Heart left ventricle (tissue), 16 donors: ENCODE measurements at regions not wholly inside any gene's neighbourhood (a gene's known extent, or its start where the extent isn't known, plus 50 kb on each side); places are given as distances from the start of the nearest gene placed in this dataset.

Experiments used
- ATAC-seq, 4 donors: fragments of 200-7000 bp; cut with Tn5 transposase; one replicate each; pipeline ENCODE4 v1.9.1; 2020 to 2022; ENCODE audit warnings: moderate library complexity in 4 of 4, mild to moderate bottlenecking in 3 of 4, moderate number of reproducible peaks in 1 of 4
- DNase-seq, 5 donors: peaks; one replicate each; pipeline ENCODE4 v3.0.0-alpha.2; 2020
- H3K27ac ChIP-seq, 12 donors: fragments of 200-600 bp; sonication (generic) in 4 of 12; one replicate each; pipeline versions ENCODE4 v1.5.0 to v1.8.0; 2016 to 2022; ENCODE audit warnings: mild to moderate bottlenecking in 2 of 12
- H3K27me3 ChIP-seq, 9 donors: fragments of 200-600 bp; sonication (generic) in 2 of 9; one replicate each; pipeline versions ENCODE4 v1.5.1 to v1.8.0; 2016 to 2022; ENCODE audit warnings: mild to moderate bottlenecking in 3 of 9
- H3K36me3 ChIP-seq, 9 donors: fragments of 200-600 bp; sonication (generic) in 2 of 9; one replicate each; pipeline versions ENCODE4 v1.5.0 to v1.8.0; 2018 to 2022; ENCODE audit warnings: mild to moderate bottlenecking in 2 of 9
- H3K4me1 ChIP-seq, 12 donors: fragments of 200-600 bp; sonication (generic) in 4 of 12; one replicate each; pipeline versions ENCODE4 v1.5.0 to v1.8.0; 2016 to 2022; ENCODE audit warnings: mild to moderate bottlenecking in 3 of 12
- H3K4me3 ChIP-seq, 12 donors: fragments of 200-600 bp; sonication (generic) in 4 of 12; one replicate each; pipeline versions ENCODE4 v1.5.0 to v1.8.0; 2017 to 2022; ENCODE audit warnings: mild to moderate bottlenecking in 9 of 12, moderate library complexity in 4 of 12
- H3K9me3 ChIP-seq, 12 donors: fragments of 200-600 bp; sonication (generic) in 4 of 12; one replicate each; pipeline versions ENCODE4 v1.5.0 to v1.8.0; 2016 to 2022; ENCODE audit warnings: mild to moderate bottlenecking in 1 of 12
- CTCF ChIP-seq, 12 donors: fragments of 200-600 bp; sonication (generic) in 4 of 12; IDR thresholded peaks; one replicate each; pipeline versions ENCODE4 v1.5.0 to v1.8.0; 2018 to 2022; ENCODE audit warnings: antibody characterized with exemption in 12 of 12, mild to moderate bottlenecking in 5 of 12
- POLR2A ChIP-seq, 2 donors: fragments of 450-650 bp; IDR thresholded peaks; one replicate each; pipeline ENCODE4 v1.6.1; 2017; ENCODE audit warnings: antibody characterized with exemption in 2 of 2, mild to moderate bottlenecking in 2 of 2, moderate library complexity in 2 of 2
- WGBS, 4 donors: extraction: QIAGEN DNeasy Blood & Tissue Kit in 2 of 4; methylation state at CpG; one replicate each; pipeline versions ENCODE4 v1.1.5 to v1.1.7; 2013 to 2018; 5-methylcytosine and 5-hydroxymethylcytosine counted together
- intact Hi-C, 10 donors: fragments of 100-400 bp; cut with DNase I; formaldehyde crosslinking; loops; one replicate each; pipeline versions ENCODE4 v1.11.1 to v1.14.2; 2022
- donor health status: ischemic (EF 13 %, LVEDD 7.1; RV severe dilation, severe dysfunction).
- donor health status: healthy with polysubstance abuse.
- donor health status: DM: no; HTN: yes; CAD: no.
- donor health status: DM: no; HTN: no; CAD: no.
- donor health status: ischemic (EF 25% LVEDD 6.9; RV normal size, moderate dysfunction).
- donor health status: ischemic (EF 25% LVEDD 5.7; RV mildly dilated, moderate dysfunction).
- donor health status: healthy.
- donor health status: DM: yes; HTN: yes; CAD: no.
- donor health status: ischemic (EF 35%, LVEDD 5.7; RV mildly dilated, moderate dysfunction).
- donor health status: nonischemic (EF 11% LVEDD 7.7; RV severe dilation, severe dysfunction).
- donor health status: DM: yes; HTN: yes; CAD: no.
- donor health status: PGD.
- donor health status: ischemic (EF 29% LVEDD 5.4; RV normal size, mild dysfunction).
- donor health status: nonischemic (EF 23%, LVEDD 6.1; RV moderate dilation, normal function).

- Histone ChIP-seq H3K9me3 (no peaks in the 10 kb centered on the region), H3K4me1 (peaks cover 0 to 41% (median 31%) of the 10 kb centered on the region in 12 donors), H3K27ac (no peak overlapping the region), H3K27me3 (no peaks in the 10 kb centered on the region), H3K4me3 (no peak overlapping the region), H3K36me3 (no peaks in the 10 kb centered on the region)
- WGBS, 4 donors, result 88 to 91% (median 91%) methylated on average over 4 of the region's 4 CpGs
- TF ChIP-seq POLR2A (IDR thresholded peaks at IDR 0.05), result no peak
- TF ChIP-seq CTCF (IDR thresholded peaks at IDR 0.05), result no peak
- DNase-seq (no peak), ATAC-seq (no peak)
- intact Hi-C loops, result loop anchor here in 8 of 10 donors (5.0 to 10.0 kb wide), 6 partner anchors 324 to 764 kb away; no protein-coding TSS in a partner anchor
Measured at GRCh38 chr5:15010936-15011335, 139.4 kb upstream of the ANKH start.

GRCh38 chr5:15009420-15009819, 137.8 kb upstream of the ANKH start:
- H3K27me3 ChIP-seq, result no peaks in the 10 kb centered on the region
- intact Hi-C loops, result loop anchor here in 5 of 10 donors (2.0 to 10.0 kb wide), 6 partner anchors 55 to 323 kb away; partner anchors contain the start of gene ANKH (in 2 of the 5)
- ATAC-seq (peak in 3 of 4 donors; percentile 37 to 60 (median 42)), DNase-seq (no peak)
- peaks cover 0 to 49% (median 33%) of the 10 kb centered on the region in 12 donors for H3K4me1 ChIP-seq
- H3K9me3 ChIP-seq, result no peaks in the 10 kb centered on the region
- H3K36me3 ChIP-seq, result no peaks in the 10 kb centered on the region
- peak overlapping the region in 11 of 12 donors; percentile 25 to 77 (median 69) for H3K27ac ChIP-seq
- TF ChIP-seq POLR2A (IDR thresholded peaks at IDR 0.05), result no peak
- TF ChIP-seq CTCF (IDR thresholded peaks at IDR 0.05), result no peak
- WGBS, 4 donors, result 12 to 20% (median 14%) methylated on average over 3 of the region's 3 CpGs
- no peak overlapping the region for H3K4me3 ChIP-seq

- DNase-seq, result no peak
- WGBS, 4 donors, result 72 to 75% (median 73%) methylated on average over 5 of the region's 5 CpGs
- Histone ChIP-seq H3K36me3 (no peaks in the 10 kb centered on the region), H3K9me3 (no peaks in the 10 kb centered on the region), H3K4me1 (peaks cover 3 to 54% (median 35%) of the 10 kb centered on the region in 12 donors), H3K27ac (peak overlapping the region in 11 of 12 donors; percentile 25 to 77 (median 69)), H3K4me3 (no peak overlapping the region), H3K27me3 (no peaks in the 10 kb centered on the region)
- no peak for ATAC-seq
- intact Hi-C loops, result loop anchor here in 5 of 10 donors (2.0 to 10.0 kb wide), 6 partner anchors 54 to 322 kb away; partner anchors contain the start of gene ANKH (in 2 of the 5)
- TF ChIP-seq CTCF (IDR thresholded peaks at IDR 0.05), result no peak
- TF ChIP-seq POLR2A (IDR thresholded peaks at IDR 0.05), result no peak
Measured at GRCh38 chr5:15008921-15009320, 137.3 kb upstream of the ANKH start.

- Histone ChIP-seq H3K36me3 (no peaks in the 10 kb centered on the region), H3K4me1 (peaks cover 7 to 55% (median 37%) of the 10 kb centered on the region in 12 donors), H3K27me3 (no peaks in the 10 kb centered on the region), H3K27ac (peak overlapping the region; percentile 18 to 85 (median 71)), H3K9me3 (no peaks in the 10 kb centered on the region), H3K4me3 (no peak overlapping the region)
- TF ChIP-seq POLR2A (IDR thresholded peaks at IDR 0.05) (no peak), CTCF (IDR thresholded peaks at IDR 0.05) (no peak)
- intact Hi-C loops, result loop anchor here in 5 of 10 donors (2.0 to 10.0 kb wide), 6 partner anchors 54 to 322 kb away; partner anchors contain the start of gene ANKH (in 2 of the 5)
- peak; percentile 89 to 96 (median 96) for ATAC-seq
- 37 to 55% (median 45%) methylated on average over 8 of the region's 8 CpGs for WGBS, 4 donors
- peak; percentile 86 to 95 (median 88) for DNase-seq
Measured at GRCh38 chr5:15008476-15008875, 136.9 kb upstream of the ANKH start.
